ENCODE measurements at regions not wholly inside any gene's neighbourhood (a gene's known extent, or its start where the extent isn't known, plus 50 kb on each side); places are given as distances from the start of the nearest gene placed in this dataset.
"Not testable (repeated sequence)": the region's sequence is repeated elsewhere in the genome, so short reads cannot be mapped to it uniquely, and the experiment has no call there.

GRCh38 chr3:66633402-66634381, 132.9 kb upstream of the LRIG1 start:
- no peak for DNase-seq

- DNase-seq, result no peak
These were observed 137.9 kb upstream of the LRIG1 start for GRCh38 chr3:66638717-66639116.

GRCh38 chr3:66639809-66640356, 139.1 kb upstream of the LRIG1 start:
- DNase-seq, result no peak

GRCh38 chr3:66642019-66642418, 141.2 kb upstream of the LRIG1 start:
- DNase-seq, result no peak

GRCh38 chr3:66642484-66642883, 141.7 kb upstream of the LRIG1 start:
- DNase-seq, result no peak

GRCh38 chr3:66644549-66644948, 143.7 kb upstream of the LRIG1 start:
- peak; percentile 2 for DNase-seq

- DNase-seq, result no peak
These were observed 148.2 kb upstream of the LRIG1 start for GRCh38 chr3:66648975-66649374.

GRCh38 chr3:66651520-66651919, 150.7 kb upstream of the LRIG1 start:
- DNase-seq, result not testable (repeated sequence)

GRCh38 chr3:66652100-66652499, 151.3 kb upstream of the LRIG1 start:
- not testable (repeated sequence) for DNase-seq

GRCh38 chr3:66655044-66655443, 154.2 kb upstream of the LRIG1 start:
- DNase-seq, result no peak

- DNase-seq, result no peak
These were observed 154.8 kb upstream of the LRIG1 start for GRCh38 chr3:66655671-66656070.

- DNase-seq, result no peak
These were observed 155.8 kb upstream of the LRIG1 start for GRCh38 chr3:66656609-66657008.

- DNase-seq, result no peak
These were observed 158.2 kb upstream of the LRIG1 start for GRCh38 chr3:66659056-66659455.

- DNase-seq, result no peak
These were observed 160.8 kb upstream of the LRIG1 start for GRCh38 chr3:66661628-66662027.

GRCh38 chr3:66662894-66663293, 162.1 kb upstream of the LRIG1 start:
- DNase-seq, result no peak

- no peak for DNase-seq
These were observed 164.3 kb upstream of the LRIG1 start for GRCh38 chr3:66665021-66665695.

- DNase-seq, result no peak
These were observed 165.5 kb upstream of the LRIG1 start for GRCh38 chr3:66666362-66666761.

- no peak for DNase-seq
These were observed 166.4 kb upstream of the LRIG1 start for GRCh38 chr3:66667263-66667662.

- DNase-seq, result no peak
These were observed 170.5 kb upstream of the LRIG1 start for GRCh38 chr3:66671291-66671690.

- no peak for DNase-seq
These were observed 172.0 kb upstream of the LRIG1 start for GRCh38 chr3:66672830-66673229.

- DNase-seq, result no peak
These were observed 172.5 kb upstream of the LRIG1 start for GRCh38 chr3:66673293-66673692.

- no peak for DNase-seq
These were observed 174.5 kb upstream of the LRIG1 start for GRCh38 chr3:66675366-66675765.

- DNase-seq, result no peak
These were observed 191.4 kb upstream of the LRIG1 start for GRCh38 chr3:66692042-66692765.
